Loucy (cell line): ENCODE measurements at regions not wholly inside any gene's neighbourhood (a gene's known extent, or its start where the extent isn't known, plus 50 kb on each side); places are given as distances from the start of the nearest gene placed in this dataset.
"Not testable (repeated sequence)": the region's sequence is repeated elsewhere in the genome, so short reads cannot be mapped to it uniquely, and the experiment has no call there.

Experiments
- H2AFZ ChIP-seq: fragments of 200-600 bp; sonication (generic); 2 replicates; pipeline ENCODE4 v1.6.0; 2016; ENCODE audit warnings: antibody characterized with exemption, mild to moderate bottlenecking, low read length, moderate library complexity
- H3F3A ChIP-seq: fragments of 200-600 bp; 2 replicates; pipeline ENCODE4 v1.6.0; 2016; ENCODE audit warnings: antibody characterized with exemption, low read depth, mild to moderate bottlenecking
- H3K27me3 ChIP-seq: fragments of 200-600 bp; sonication (generic); 2 replicates; pipeline ENCODE4 v1.6.1; 2014; ENCODE audit warnings: low read length, mild to moderate bottlenecking; ENCODE audit not compliant: insufficient read depth, poor library complexity, severe bottlenecking
- H3K36me3 ChIP-seq: fragments of 200-600 bp; sonication (generic); 2 replicates; pipeline ENCODE4 v1.6.1; 2016; ENCODE audit warnings: low read length; ENCODE audit not compliant: insufficient read depth
- H3K4me1 ChIP-seq: fragments of 200-600 bp; sonication (generic); 2 replicates; pipeline ENCODE4 v1.5.1; 2014; ENCODE audit warnings: low read length, mild to moderate bottlenecking; ENCODE audit not compliant: insufficient read depth, poor library complexity, severe bottlenecking
- H3K4me2 ChIP-seq: fragments of 200-600 bp; sonication (generic); 2 replicates; pipeline ENCODE4 v1.6.0; 2014; ENCODE audit warnings: antibody characterized with exemption, low read length, low read depth, mild to moderate bottlenecking; ENCODE audit not compliant: poor library complexity, severe bottlenecking
- H3K4me3 ChIP-seq: fragments of 200-600 bp; sonication (generic); 2 replicates; pipeline ENCODE4 v1.5.1; 2014; ENCODE audit warnings: low read length, mild to moderate bottlenecking, mixed read lengths; ENCODE audit not compliant: poor library complexity, severe bottlenecking
- H3K79me2 ChIP-seq: fragments of 200-600 bp; sonication (generic); 2 replicates; pipeline ENCODE4 v1.6.1; 2014; ENCODE audit warnings: low read length; ENCODE audit not compliant: insufficient read depth
- H3K9ac ChIP-seq: fragments of 200-600 bp; sonication (generic); 2 replicates; pipeline ENCODE4 v1.6.0; 2014; ENCODE audit warnings: mild to moderate bottlenecking, low read depth, low read length, moderate library complexity; ENCODE audit not compliant: poor library complexity, severe bottlenecking
- H3K9me2 ChIP-seq: fragments of 200-600 bp; sonication (generic); replicated peaks from 2 replicates; pipeline ENCODE4 v1.6.1; 2016; ENCODE audit warnings: low read depth, low read length, mixed read lengths
- H3K9me3 ChIP-seq: fragments of 200-600 bp; sonication (generic); 2 replicates; pipeline ENCODE4 v1.6.1; 2014; ENCODE audit warnings: mild to moderate bottlenecking, antibody characterized with exemption, low read length, low read depth; ENCODE audit not compliant: insufficient read depth
- H4K20me1 ChIP-seq: fragments of 200-600 bp; sonication (generic); 2 replicates; pipeline ENCODE4 v1.6.0; 2014; ENCODE audit warnings: antibody characterized with exemption, low read length, mild to moderate bottlenecking; ENCODE audit not compliant: insufficient read depth, poor library complexity, severe bottlenecking
- CTCF ChIP-seq: fragments of 200-600 bp; sonication (generic); conservative IDR thresholded peaks from 2 replicates; pipeline ENCODE4 v1.5.1; 2014; ENCODE audit warnings: mild to moderate bottlenecking, antibody characterized with exemption, low read length
- EZH2phosphoT487 ChIP-seq: fragments of 200-600 bp; IDR thresholded peaks from 2 replicates; pipeline ENCODE4 v1.6.1; 2018; ENCODE audit warnings: antibody characterized with exemption, mild to moderate bottlenecking, moderate library complexity, borderline replicate concordance

GRCh38 chr7:127473409-127473808 lies 80.9 kb upstream of the ZNF800 start:
- H3K79me2 ChIP-seq = no peaks in the 10 kb centered on the region
- no peaks in the 10 kb centered on the region for H4K20me1 ChIP-seq
- H2AFZ ChIP-seq = no peak overlapping the region
- H3K9ac ChIP-seq = no peak overlapping the region
- H3K4me1 ChIP-seq = no peaks in the 10 kb centered on the region
- H3K4me3 ChIP-seq = no peak overlapping the region
- H3F3A ChIP-seq = no peaks in the 10 kb centered on the region
- no peak overlapping the region for H3K4me2 ChIP-seq
- no peaks in the 10 kb centered on the region for H3K36me3 ChIP-seq
- H3K9me2 ChIP-seq = no peaks in the 10 kb centered on the region
- no peaks in the 10 kb centered on the region for H3K27me3 ChIP-seq
- TF ChIP-seq EZH2phosphoT487 (no peak), CTCF (no peak)
- H3K9me3 ChIP-seq = no peaks in the 10 kb centered on the region

GRCh38 chr7:127460077-127460476 lies 67.6 kb upstream of the ZNF800 start:
- Histone ChIP-seq H3F3A (no peaks in the 10 kb centered on the region), H3K4me2 (no peak overlapping the region), H2AFZ (no peak overlapping the region), H3K4me3 (no peak overlapping the region), H3K27me3 (no peaks in the 10 kb centered on the region), H3K9me2 (no peaks in the 10 kb centered on the region), H4K20me1 (no peaks in the 10 kb centered on the region), H3K79me2 (no peaks in the 10 kb centered on the region), H3K9ac (no peak overlapping the region), H3K9me3 (no peaks in the 10 kb centered on the region), H3K4me1 (no peaks in the 10 kb centered on the region), H3K36me3 (no peaks in the 10 kb centered on the region)
- no peak for TF ChIP-seq CTCF
- TF ChIP-seq EZH2phosphoT487 = no peak

- not testable (repeated sequence) for H3F3A ChIP-seq, H3K4me2 ChIP-seq, H3K9me3 ChIP-seq, H4K20me1 ChIP-seq, H3K9me2 ChIP-seq, H3K9ac ChIP-seq, H3K36me3 ChIP-seq, H3K79me2 ChIP-seq, H2AFZ ChIP-seq, H3K4me1 ChIP-seq, H3K27me3 ChIP-seq, H3K4me3 ChIP-seq
Observed at GRCh38 chr7:127451258-127451657, 58.8 kb upstream of the ZNF800 start.

GRCh38 chr7:127448566-127448965 lies 56.1 kb upstream of the ZNF800 start:
- Histone ChIP-seq H3K4me3 (no peak overlapping the region), H3K4me2 (no peak overlapping the region), H3K36me3 (no peaks in the 10 kb centered on the region), H2AFZ (no peak overlapping the region), H3K9me2 (0 out of 2 replicates have a peak, but pooled peaks cover 3% of the 10 kb centered on the region), H3K79me2 (no peaks in the 10 kb centered on the region), H3K9me3 (no peaks in the 10 kb centered on the region), H3K9ac (no peak overlapping the region), H4K20me1 (no peaks in the 10 kb centered on the region), H3F3A (no peaks in the 10 kb centered on the region), H3K4me1 (no peaks in the 10 kb centered on the region), H3K27me3 (no peaks in the 10 kb centered on the region)
- no peak for TF ChIP-seq EZH2phosphoT487
- no peak for TF ChIP-seq CTCF
